Keratinocyte (primary cell): ENCODE measurements at regions not wholly inside any gene's neighbourhood (a gene's known extent, or its start where the extent isn't known, plus 50 kb on each side); places are given as distances from the start of the nearest gene placed in this dataset.
"Not testable (repeated sequence)": the region's sequence is repeated elsewhere in the genome, so short reads cannot be mapped to it uniquely, and the experiment has no call there.

ENCODE experiments used
- DNase-seq: peaks from one replicate; pipeline ENCODE4 v3.0.0-alpha.2; 2011; ENCODE audit warnings: low read depth, missing footprints, low spot score
- FAIRE-seq: peaks from 2 replicates; lab custom pipeline; 2011; peaks lifted over from hg19 to GRCh38; lab: Jason Lieb, UNC
- H2AFZ ChIP-seq: 2 replicates; pipeline ENCODE4 v1.6.0; 2012; ENCODE audit warnings: low read length, control low read depth, inconsistent platforms; ENCODE audit not compliant: control insufficient read depth
- H3K27ac ChIP-seq: 2 replicates; pipeline ENCODE4 v1.5.1; 2011; ENCODE audit warnings: low read length; ENCODE audit not compliant: control insufficient read depth, insufficient read depth
- H3K27me3 ChIP-seq: 3 replicates; pipeline ENCODE4 v1.6.0; 2011; ENCODE audit warnings: low read length; ENCODE audit not compliant: control insufficient read depth, insufficient read depth; ENCODE audit errors: extremely low read depth
- H3K36me3 ChIP-seq, 2 experiments: 2 replicates in 1 of 2; 3 replicates in 1 of 2; pipeline ENCODE4 v1.5.1; 2011; ENCODE audit warnings: low read length in 2 of 2, mild to moderate bottlenecking in 1 of 2; ENCODE audit not compliant: control insufficient read depth in 2 of 2, insufficient read depth in 2 of 2; ENCODE audit errors: extremely low read depth in 1 of 2
- H3K4me1 ChIP-seq: 3 replicates; pipeline ENCODE4 v1.5.1; 2011; ENCODE audit warnings: low read length; ENCODE audit not compliant: control insufficient read depth, insufficient read depth; ENCODE audit errors: extremely low read depth
- H3K4me2 ChIP-seq: 3 replicates; pipeline ENCODE4 v1.6.0; 2011; ENCODE audit warnings: low read depth, low read length; ENCODE audit not compliant: control insufficient read depth, insufficient read depth; ENCODE audit errors: extremely low read depth
- H3K4me3 ChIP-seq, 3 experiments: fragments of 200-600 bp in 1 of 3; sonication (generic) in 1 of 3; 2 replicates in 2 of 3; 3 replicates in 1 of 3; pipeline ENCODE4 v1.5.1; 2011 to 2016; ENCODE audit warnings: low read length in 3 of 3, mild to moderate bottlenecking in 3 of 3, control low read depth in 2 of 3, inconsistent platforms in 1 of 3, low read depth in 1 of 3, mixed read lengths in 1 of 3, mixed run types in 1 of 3, moderate library complexity in 1 of 3; ENCODE audit not compliant: control insufficient read depth in 2 of 3, insufficient read depth in 2 of 3; ENCODE audit errors: extremely low read depth in 1 of 3
- H3K79me2 ChIP-seq: 2 replicates; pipeline ENCODE4 v1.6.0; 2012; ENCODE audit warnings: low read length; ENCODE audit not compliant: control insufficient read depth, insufficient read depth
- H3K9ac ChIP-seq: 3 replicates; pipeline ENCODE4 v1.6.0; 2011; ENCODE audit warnings: low read length; ENCODE audit not compliant: control insufficient read depth, insufficient read depth; ENCODE audit errors: extremely low read depth
- H3K9me1 ChIP-seq: 3 replicates; pipeline ENCODE4 v1.6.0; 2011; ENCODE audit warnings: low read length; ENCODE audit not compliant: control insufficient read depth, insufficient read depth; ENCODE audit errors: extremely low read depth
- H3K9me3 ChIP-seq: 2 replicates; pipeline ENCODE4 v1.5.1; 2012; ENCODE audit warnings: low read depth, low read length; ENCODE audit not compliant: control insufficient read depth
- H4K20me1 ChIP-seq: 3 replicates; pipeline ENCODE4 v1.6.0; 2011; ENCODE audit warnings: low read length; ENCODE audit not compliant: control insufficient read depth, insufficient read depth; ENCODE audit errors: extremely low read depth
- CTCF ChIP-seq, 3 experiments: IDR thresholded peaks in 1 of 3; conservative IDR thresholded peaks in 1 of 3; optimal IDR thresholded peaks in 1 of 3; 2 replicates in 2 of 3; 3 replicates in 1 of 3; pipeline versions ENCODE3 to v1.5.1; 2011; ENCODE audit warnings: low read length in 3 of 3, mild to moderate bottlenecking in 3 of 3, moderate library complexity in 2 of 3, control low read depth in 1 of 3, inconsistent platforms in 1 of 3; ENCODE audit not compliant: insufficient read depth in 2 of 3; ENCODE audit errors: extremely low read depth in 1 of 3
- EZH2 ChIP-seq: IDR thresholded peaks from one replicate; pipeline ENCODE4 v1.6.1; 2012; ENCODE audit warnings: inconsistent platforms, mild to moderate bottlenecking, low read length, moderate library complexity
- dilution Hi-C: fragments of 300-500 bp; cut with MboI; formaldehyde crosslinking; loops from one replicate; pipeline ENCODE4 v1.7.0; 2020; ENCODE audit warnings: low sequenced_read_pairs; ENCODE audit not compliant: extremely low pct_ligation_motif_present

GRCh38 chr17:31798205-31798724 lies 60.8 kb downstream of the COPRS start:
- no peak for DNase-seq
- Histone ChIP-seq H3K9me3 (no peaks in the 10 kb centered on the region), H3K4me2 (no peak overlapping the region), H3K27ac (no peak overlapping the region), H3K4me3 (no peak overlapping the region), H4K20me1 (no peaks in the 10 kb centered on the region), H2AFZ (no peak overlapping the region), H3K36me3 (no peaks in the 10 kb centered on the region), H3K79me2 (no peaks in the 10 kb centered on the region), H3K27me3 (no peaks in the 10 kb centered on the region), H3K9ac (no peak overlapping the region), H3K9me1 (no peaks in the 10 kb centered on the region), H3K4me1 (no peaks in the 10 kb centered on the region)
- dilution Hi-C loops = no loop called here
- no peak for TF ChIP-seq CTCF (optimal IDR thresholded peaks at IDR 0.05 in 1 of 3, IDR thresholded peaks at IDR 0.05 in 1 of 3, conservative IDR thresholded peaks at IDR 0.05 in 1 of 3; ENCODE audit: extremely low read depth in 1 of 3, insufficient read depth in 2 of 3, low read length in 3 of 3)
- no peak for TF ChIP-seq EZH2
- FAIRE-seq = no peak

- H3K36me3 ChIP-seq, H3K4me3 ChIP-seq, H3K27ac ChIP-seq, H3K4me2 ChIP-seq, H3K9me3 ChIP-seq, FAIRE-seq, H3K4me1 ChIP-seq, DNase-seq, dilution Hi-C loops, H3K9me1 ChIP-seq, H3K27me3 ChIP-seq, H2AFZ ChIP-seq, H4K20me1 ChIP-seq, H3K9ac ChIP-seq, H3K79me2 ChIP-seq: not testable (repeated sequence)
These were observed 63.1 kb downstream of the COPRS start for GRCh38 chr17:31795941-31796340.

GRCh38 chr17:31794111-31794510 lies 64.9 kb downstream of the COPRS start:
- no peaks in the 10 kb centered on the region for H3K36me3 ChIP-seq
- no peaks in the 10 kb centered on the region for H3K27me3 ChIP-seq
- H4K20me1 ChIP-seq = no peaks in the 10 kb centered on the region
- H3K79me2 ChIP-seq = no peaks in the 10 kb centered on the region
- H3K9me1 ChIP-seq = no peaks in the 10 kb centered on the region
- H3K4me1 ChIP-seq = peaks cover 1% of the 10 kb centered on the region
- H3K4me2 ChIP-seq = no peak overlapping the region
- no peak overlapping the region for H3K27ac ChIP-seq
- dilution Hi-C loops = no loop called here
- no peaks in the 10 kb centered on the region for H3K9me3 ChIP-seq
- H3K4me3 ChIP-seq = no peak overlapping the region
- no peak overlapping the region for H3K9ac ChIP-seq
- H2AFZ ChIP-seq = no peak overlapping the region
- DNase-seq (no peak), FAIRE-seq (no peak)
- no peak for TF ChIP-seq EZH2
- TF ChIP-seq CTCF (optimal IDR thresholded peaks at IDR 0.05 in 1 of 3, IDR thresholded peaks at IDR 0.05 in 1 of 3, conservative IDR thresholded peaks at IDR 0.05 in 1 of 3; ENCODE audit: extremely low read depth in 1 of 3, insufficient read depth in 2 of 3, low read length in 3 of 3) = no peak

- FAIRE-seq, H3K4me2 ChIP-seq, H2AFZ ChIP-seq, H3K27me3 ChIP-seq, DNase-seq, H3K9me3 ChIP-seq, H3K79me2 ChIP-seq, H3K9me1 ChIP-seq, H4K20me1 ChIP-seq, dilution Hi-C loops, H3K4me1 ChIP-seq, H3K9ac ChIP-seq, H3K4me3 ChIP-seq, H3K27ac ChIP-seq, H3K36me3 ChIP-seq: not testable (repeated sequence)
These were observed 65.4 kb downstream of the COPRS start for GRCh38 chr17:31793634-31794033.
